Activated T-helper 17 cell treated with anti-CD3 and anti-CD28 coated beads, Interleukin-2, amount 50 U/mL, for 72 hours (primary cell): ENCODE measurements at regions not wholly inside any gene's neighbourhood (a gene's known extent, or its start where the extent isn't known, plus 50 kb on each side); places are given as distances from the start of the nearest gene placed in this dataset.
"Not testable (repeated sequence)": the region's sequence is repeated elsewhere in the genome, so short reads cannot be mapped to it uniquely, and the experiment has no call there.

Experiments used
- ATAC-seq: fragments of 150-1000 bp; cut with Tn5 transposase; replicated peaks from 2 replicates; pipeline ENCODE4 v1.10.0; 2021; ENCODE audit warnings: mild to moderate bottlenecking, moderate library complexity
- H3K27ac Mint-ChIP-seq: one replicate; pipeline ENCODE4 v1.8.0; 2022; ENCODE audit warnings: mixed read lengths
- H3K27me3 Mint-ChIP-seq: one replicate; pipeline ENCODE4 v1.8.0; 2022; ENCODE audit warnings: mixed read lengths
- H3K36me3 Mint-ChIP-seq: one replicate; pipeline ENCODE4 v1.8.0; 2022; ENCODE audit warnings: low read depth, mild to moderate bottlenecking, mixed read lengths
- H3K4me1 Mint-ChIP-seq: one replicate; pipeline ENCODE4 v1.8.0; 2022; ENCODE audit warnings: mixed read lengths
- H3K4me3 Mint-ChIP-seq: one replicate; pipeline ENCODE4 v1.8.0; 2022; ENCODE audit warnings: mild to moderate bottlenecking, mixed read lengths
- H3K9me3 Mint-ChIP-seq: one replicate; pipeline ENCODE4 v1.8.0; 2022; ENCODE audit warnings: mixed read lengths

DNA sequence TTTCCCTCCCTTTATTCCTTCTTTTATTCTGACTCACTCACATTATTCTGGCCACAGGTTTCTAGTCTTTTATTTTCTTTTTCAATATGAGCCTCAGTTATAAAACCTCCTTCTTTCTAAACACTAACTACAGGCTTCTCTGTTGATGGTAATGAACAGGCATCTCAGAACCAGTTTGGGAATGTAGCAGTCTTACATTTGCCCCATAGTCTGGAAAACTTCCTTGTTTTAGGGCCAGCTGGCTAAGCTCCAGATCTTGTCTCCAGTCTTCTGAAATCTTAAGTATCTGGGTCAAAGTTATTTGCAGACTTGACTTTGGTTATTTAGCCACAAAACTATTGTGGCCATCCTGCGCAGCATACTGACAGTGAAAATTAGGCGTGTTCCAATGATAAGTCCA, 97.0 kb upstream of the MAN1A1 start:
- H3K4me3 Mint-ChIP-seq = no peak overlapping the region
- no peaks in the 10 kb centered on the region for H3K36me3 Mint-ChIP-seq
- H3K27me3 Mint-ChIP-seq = peaks cover 3% of the 10 kb centered on the region
- peaks cover 6% of the 10 kb centered on the region for H3K4me1 Mint-ChIP-seq
- no peak overlapping the region for H3K27ac Mint-ChIP-seq
- ATAC-seq = peak; percentile 26
- no peaks in the 10 kb centered on the region for H3K9me3 Mint-ChIP-seq

DNA sequence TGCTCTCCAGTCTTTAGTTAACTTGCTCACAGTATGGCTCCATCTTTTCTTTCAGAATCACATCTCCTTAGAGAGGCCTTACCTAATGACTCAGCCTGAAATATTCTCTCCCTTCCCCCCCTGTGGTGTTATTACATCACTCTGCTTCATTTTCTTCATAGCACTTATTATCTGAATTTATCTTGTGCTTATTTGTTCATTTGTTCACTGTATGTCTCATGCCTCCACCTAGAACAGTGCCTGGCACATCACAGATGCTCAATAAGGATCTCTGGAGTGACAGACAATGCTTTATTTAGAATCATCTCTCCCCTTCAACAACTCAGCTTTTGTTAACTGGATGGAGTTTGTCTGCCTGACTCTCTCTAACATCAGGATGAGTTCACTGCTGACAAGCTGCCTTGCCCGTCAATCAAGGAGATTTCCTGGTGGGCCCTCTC, 96.6 kb upstream of the MAN1A1 start:
- Mint-ChIP-seq H3K27ac (no peak overlapping the region), H3K4me1 (peaks cover 6% of the 10 kb centered on the region), H3K36me3 (no peaks in the 10 kb centered on the region), H3K9me3 (no peaks in the 10 kb centered on the region), H3K4me3 (no peak overlapping the region), H3K27me3 (peaks cover 3% of the 10 kb centered on the region)
- ATAC-seq = peak; percentile 60

DNA sequence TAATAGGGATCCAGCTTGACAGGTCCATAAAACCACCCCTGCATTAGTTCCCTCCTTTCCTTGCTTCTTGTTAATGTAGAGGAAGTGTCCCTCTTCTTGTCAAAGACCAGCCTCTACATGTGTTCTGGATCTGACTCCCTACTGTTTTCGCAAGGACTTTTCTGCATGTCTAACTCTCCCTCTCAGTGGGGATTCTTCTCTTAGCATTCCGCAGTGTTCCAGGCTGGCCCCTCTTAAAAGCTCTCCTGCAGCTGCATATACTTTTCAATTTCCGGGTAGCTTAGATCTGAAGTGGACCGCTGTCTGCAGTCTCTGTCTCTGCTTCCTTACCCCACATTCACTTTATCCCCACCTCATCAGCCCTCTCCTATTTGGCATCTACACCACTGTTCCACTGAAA, 96.1 kb upstream of the MAN1A1 start:
- Mint-ChIP-seq H3K27ac (no peak overlapping the region), H3K9me3 (no peaks in the 10 kb centered on the region), H3K4me1 (peaks cover 6% of the 10 kb centered on the region), H3K27me3 (peaks cover under 1% of the 10 kb centered on the region), H3K4me3 (no peak overlapping the region), H3K36me3 (no peaks in the 10 kb centered on the region)
- ATAC-seq = no peak

DNA sequence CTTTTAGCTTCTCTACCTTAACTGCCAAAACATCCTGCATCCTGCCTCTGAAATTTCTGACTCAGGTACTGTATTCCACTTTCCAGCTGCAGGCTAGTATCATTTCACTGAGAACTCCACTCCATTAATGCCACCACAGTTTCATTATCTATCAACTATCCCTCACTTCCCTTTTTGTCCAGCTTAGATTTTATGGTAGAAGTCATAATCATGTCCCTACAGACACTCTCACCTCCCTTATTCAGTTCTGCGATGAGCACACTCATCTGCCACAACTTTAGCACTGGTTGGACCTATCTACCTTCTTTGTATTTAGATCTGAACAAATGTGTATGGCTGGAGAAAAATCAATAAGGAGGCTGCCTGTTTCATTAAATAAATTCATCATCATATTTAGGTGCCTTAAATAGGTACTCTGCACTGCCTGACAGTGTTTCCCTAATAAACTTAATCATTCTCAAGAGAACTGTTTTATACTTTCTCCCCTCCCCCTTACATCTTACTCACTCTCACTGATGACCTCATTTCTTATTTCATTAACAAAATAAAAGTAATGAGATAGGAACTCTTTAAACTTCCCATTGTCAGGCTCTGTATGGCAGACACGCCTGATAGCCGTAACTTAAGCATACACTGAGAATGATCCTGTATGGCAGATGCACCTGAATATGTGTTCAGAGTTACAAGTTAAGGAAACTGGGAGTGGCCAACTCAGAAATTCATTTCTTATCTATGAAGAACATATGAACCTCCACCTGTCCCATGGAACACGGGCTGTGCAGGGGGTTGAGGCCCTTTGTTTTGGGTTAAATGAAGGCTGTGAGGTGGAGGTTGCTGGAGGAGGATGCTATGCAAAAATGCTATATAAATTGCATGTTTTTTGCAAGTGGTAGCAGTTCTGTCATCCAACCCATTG, 95.3 kb upstream of the MAN1A1 start:
- Mint-ChIP-seq H3K27ac (no peak overlapping the region), H3K9me3 (no peaks in the 10 kb centered on the region), H3K36me3 (no peaks in the 10 kb centered on the region), H3K27me3 (no peaks in the 10 kb centered on the region), H3K4me3 (no peak overlapping the region), H3K4me1 (peaks cover 6% of the 10 kb centered on the region)
- no peak for ATAC-seq

DNA sequence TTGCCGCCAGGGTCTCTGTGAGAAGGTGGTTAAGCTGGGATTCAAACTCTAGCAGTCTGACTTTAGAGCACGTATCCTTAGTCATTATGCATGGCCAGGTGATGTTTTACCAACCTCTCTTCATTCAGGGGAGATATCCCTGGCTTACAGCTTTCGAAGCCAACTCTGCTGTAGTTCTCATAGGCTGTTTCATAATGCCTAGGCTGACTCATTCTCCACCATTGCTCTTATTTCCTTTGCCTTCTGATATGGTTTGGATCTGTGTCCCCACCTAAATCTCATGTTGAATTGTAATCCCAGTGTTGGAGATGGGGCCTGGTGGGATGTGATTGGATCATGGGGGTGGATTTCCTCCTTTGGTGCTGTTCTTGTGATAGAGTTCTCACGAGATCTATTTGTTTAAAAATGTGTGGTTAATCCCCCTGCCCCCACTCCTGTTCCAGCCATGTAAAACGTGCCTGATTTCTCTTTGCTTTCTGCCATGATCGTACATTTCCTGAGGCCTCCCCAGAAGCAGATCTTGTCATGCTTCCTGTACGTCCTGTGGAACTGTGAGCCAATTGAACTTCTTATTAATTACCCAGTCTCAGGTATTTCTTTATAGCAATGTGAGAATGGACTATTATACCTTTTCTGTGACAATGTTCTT, 94.6 kb upstream of the MAN1A1 start:
- no peaks in the 10 kb centered on the region for H3K27me3 Mint-ChIP-seq
- H3K27ac Mint-ChIP-seq = no peak overlapping the region
- no peaks in the 10 kb centered on the region for H3K36me3 Mint-ChIP-seq
- H3K9me3 Mint-ChIP-seq = no peaks in the 10 kb centered on the region
- no peak for ATAC-seq
- H3K4me3 Mint-ChIP-seq = no peak overlapping the region
- peaks cover 6% of the 10 kb centered on the region for H3K4me1 Mint-ChIP-seq

DNA sequence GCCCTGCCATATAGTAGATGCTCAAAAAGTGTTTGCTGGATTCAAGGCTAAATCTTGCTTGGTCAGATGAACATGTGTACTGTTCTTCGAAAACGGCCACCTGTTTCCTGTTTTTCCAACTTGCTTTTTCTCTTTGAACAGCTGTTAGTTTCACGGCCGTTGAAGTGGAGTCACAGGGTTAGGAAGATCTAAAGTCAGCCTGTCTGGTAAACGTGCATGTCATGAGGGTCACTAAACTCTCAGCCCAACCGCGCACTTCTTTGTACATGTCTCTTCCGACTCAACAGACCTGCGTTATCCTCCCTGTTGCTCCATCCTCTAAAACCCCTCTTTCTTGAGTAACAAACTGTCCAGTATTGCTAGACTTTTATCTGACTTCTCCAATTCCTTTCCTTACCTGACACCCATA, 93.2 kb upstream of the MAN1A1 start:
- H3K36me3 Mint-ChIP-seq = no peaks in the 10 kb centered on the region
- peaks cover 6% of the 10 kb centered on the region for H3K4me1 Mint-ChIP-seq
- ATAC-seq = no peak
- no peaks in the 10 kb centered on the region for H3K9me3 Mint-ChIP-seq
- no peak overlapping the region for H3K4me3 Mint-ChIP-seq
- no peaks in the 10 kb centered on the region for H3K27me3 Mint-ChIP-seq
- H3K27ac Mint-ChIP-seq = no peak overlapping the region

DNA sequence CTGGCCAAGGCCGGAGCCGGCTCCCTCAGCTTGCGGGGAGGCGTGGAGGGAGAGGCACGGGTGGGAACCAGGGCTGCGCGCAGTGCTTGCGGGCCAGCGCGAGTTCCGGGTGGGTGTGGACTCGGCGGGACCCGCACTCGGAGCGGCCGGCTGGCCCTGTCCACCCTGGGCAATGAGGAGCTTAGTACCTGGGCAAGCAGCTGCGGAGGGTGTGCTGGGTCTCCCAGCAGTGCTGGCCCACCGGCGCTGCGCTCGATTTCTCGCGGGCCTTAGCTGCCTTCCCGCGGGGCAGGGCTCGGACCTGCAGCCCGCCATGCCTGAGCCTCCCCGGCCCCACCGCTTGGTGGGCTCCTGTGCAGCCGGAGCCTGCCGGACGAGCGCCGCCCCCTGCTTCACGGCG, 91.4 kb upstream of the MAN1A1 start:
- Mint-ChIP-seq H3K27me3 (no peaks in the 10 kb centered on the region), H3K4me1 (peaks cover 1% of the 10 kb centered on the region), H3K4me3 (no peak overlapping the region)

DNA sequence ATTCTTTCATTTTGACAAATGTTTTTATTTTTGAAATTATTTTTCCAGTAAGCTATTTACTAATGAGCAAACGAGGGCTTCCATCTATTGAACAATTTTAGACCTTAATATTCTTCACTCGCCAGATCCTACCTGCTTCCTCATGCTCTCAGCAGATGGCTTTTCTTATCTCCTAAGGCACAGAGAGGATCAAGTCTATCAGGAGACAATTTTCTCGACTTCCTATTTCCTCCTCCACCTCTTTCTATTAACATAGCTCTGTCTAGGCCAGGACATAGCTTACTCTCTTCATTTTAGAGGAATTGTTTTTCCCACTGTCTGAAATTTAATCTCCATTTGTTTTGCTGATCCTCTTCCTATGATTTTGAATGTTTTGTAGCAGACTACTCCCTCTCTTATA, 87.0 kb upstream of the MAN1A1 start:
- Mint-ChIP-seq H3K36me3 (no peaks in the 10 kb centered on the region), H3K4me3 (no peak overlapping the region), H3K9me3 (no peaks in the 10 kb centered on the region), H3K4me1 (no peaks in the 10 kb centered on the region), H3K27me3 (no peaks in the 10 kb centered on the region), H3K27ac (no peak overlapping the region)
- ATAC-seq = no peak

More for the DNA sequence above, 91.4 kb upstream of the MAN1A1 start:
- H3K27ac Mint-ChIP-seq = no peak overlapping the region
- H3K36me3 Mint-ChIP-seq = no peaks in the 10 kb centered on the region
- no peak for ATAC-seq
- H3K9me3 Mint-ChIP-seq = no peaks in the 10 kb centered on the region

DNA sequence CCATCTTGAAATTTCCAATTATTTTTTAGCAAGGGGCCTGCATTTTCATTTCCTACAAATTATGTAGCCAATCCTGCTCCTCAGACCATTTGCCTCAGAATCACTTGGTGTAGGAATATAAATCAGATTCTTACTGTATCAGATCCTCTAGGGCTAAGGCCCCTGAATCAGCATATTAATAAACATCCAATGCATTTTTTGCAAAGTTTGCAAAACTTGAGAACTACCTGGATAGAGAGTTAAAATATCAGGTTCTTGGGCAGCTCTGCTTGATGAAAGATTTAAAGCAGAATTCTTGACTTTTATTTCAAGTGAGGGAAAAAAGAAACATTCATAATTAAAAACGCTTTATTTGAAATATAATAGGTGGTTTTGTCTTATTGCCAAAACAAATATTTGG, 82.2 kb upstream of the MAN1A1 start:
- H3K4me3 Mint-ChIP-seq = no peak overlapping the region
- no peaks in the 10 kb centered on the region for H3K27me3 Mint-ChIP-seq
- ATAC-seq = no peak
- H3K27ac Mint-ChIP-seq = no peak overlapping the region
- H3K9me3 Mint-ChIP-seq = no peaks in the 10 kb centered on the region
- H3K36me3 Mint-ChIP-seq = no peaks in the 10 kb centered on the region
- no peaks in the 10 kb centered on the region for H3K4me1 Mint-ChIP-seq

DNA sequence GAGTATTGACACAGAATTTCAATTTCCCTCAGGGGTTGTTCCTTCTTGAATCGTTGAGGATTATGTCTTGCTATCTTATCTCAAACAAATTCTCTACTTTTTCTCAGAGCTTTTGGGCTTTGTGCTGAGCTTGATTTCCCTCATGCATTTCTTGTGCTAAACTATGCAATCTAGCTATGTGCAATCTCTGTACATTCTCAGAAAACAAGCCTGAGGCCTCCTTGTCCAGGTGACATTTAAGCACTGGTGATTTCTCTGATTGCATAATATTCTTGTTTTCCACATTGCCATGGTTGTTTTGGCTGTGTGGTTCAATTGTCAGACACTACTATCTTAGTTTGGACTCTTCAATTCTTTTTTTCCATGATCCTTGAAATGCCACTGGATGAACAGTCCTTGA, 81.2 kb upstream of the MAN1A1 start:
- Mint-ChIP-seq H3K9me3 (no peaks in the 10 kb centered on the region), H3K27ac (no peak overlapping the region), H3K36me3 (no peaks in the 10 kb centered on the region), H3K27me3 (no peaks in the 10 kb centered on the region), H3K4me3 (no peak overlapping the region), H3K4me1 (no peaks in the 10 kb centered on the region)
- ATAC-seq = no peak

DNA sequence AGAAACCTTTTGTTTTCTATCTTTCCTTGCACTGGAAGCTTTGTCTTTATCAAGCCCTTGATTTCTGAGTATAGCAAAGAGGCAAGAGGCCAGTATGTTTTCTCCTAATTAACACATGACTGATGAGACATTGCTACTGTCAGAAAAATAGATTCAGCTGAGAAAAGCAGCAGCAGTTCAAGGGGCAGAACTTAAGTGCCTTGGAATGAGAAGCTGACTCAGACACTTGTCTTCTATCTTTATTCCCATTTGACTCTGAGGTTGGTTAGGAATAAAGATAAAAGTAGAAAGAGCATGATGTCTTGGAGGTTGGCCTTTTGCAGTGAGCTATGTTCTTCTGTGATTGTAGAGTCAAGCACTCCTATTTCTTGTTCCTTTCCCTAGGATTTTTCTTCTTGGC, 79.1 kb upstream of the MAN1A1 start:
- ATAC-seq = no peak
- no peak overlapping the region for H3K4me3 Mint-ChIP-seq
- no peaks in the 10 kb centered on the region for H3K4me1 Mint-ChIP-seq
- no peak overlapping the region for H3K27ac Mint-ChIP-seq
- no peaks in the 10 kb centered on the region for H3K27me3 Mint-ChIP-seq
- no peaks in the 10 kb centered on the region for H3K9me3 Mint-ChIP-seq
- no peaks in the 10 kb centered on the region for H3K36me3 Mint-ChIP-seq

DNA sequence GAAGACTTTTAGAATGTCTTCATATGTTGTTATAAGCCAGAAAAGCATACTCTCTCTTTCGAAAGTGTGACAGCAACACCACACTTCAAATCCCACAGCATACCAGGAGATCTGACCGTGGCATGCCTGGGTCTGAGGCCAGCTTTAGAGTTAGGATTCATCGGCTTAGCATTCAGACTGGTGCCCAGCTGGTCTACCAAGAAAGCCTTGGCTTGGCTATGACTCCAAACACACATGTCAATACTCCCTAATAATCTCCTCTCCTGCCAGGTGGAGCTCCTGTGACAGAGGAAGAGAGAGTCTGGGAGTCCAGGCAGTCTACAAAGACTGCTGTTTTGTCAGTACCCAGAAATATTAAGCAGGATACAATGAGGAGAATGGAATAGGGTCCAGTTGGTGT, 77.1 kb upstream of the MAN1A1 start:
- H3K4me1 Mint-ChIP-seq = no peaks in the 10 kb centered on the region
- H3K36me3 Mint-ChIP-seq = no peaks in the 10 kb centered on the region
- H3K27me3 Mint-ChIP-seq = no peaks in the 10 kb centered on the region
- no peak for ATAC-seq
- H3K27ac Mint-ChIP-seq = no peak overlapping the region
- no peak overlapping the region for H3K4me3 Mint-ChIP-seq
- no peaks in the 10 kb centered on the region for H3K9me3 Mint-ChIP-seq

DNA sequence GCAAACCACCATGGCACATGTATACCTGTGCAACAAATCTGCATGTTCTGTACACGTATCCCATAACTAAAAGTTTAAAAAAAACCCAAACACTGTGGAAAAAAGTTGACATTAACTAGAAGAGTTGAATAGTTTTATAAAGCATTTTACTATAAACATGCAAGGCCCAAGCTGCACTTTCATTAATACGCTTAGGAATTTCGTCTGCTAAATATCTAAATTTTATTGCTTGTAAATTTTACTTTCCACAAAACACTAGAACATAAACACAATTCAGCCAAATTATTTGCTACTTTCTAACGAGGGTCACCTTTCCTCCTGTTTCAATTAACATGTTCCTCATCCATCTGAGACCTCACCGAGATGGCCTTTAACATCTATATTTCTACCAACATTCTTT, 74.4 kb upstream of the MAN1A1 start:
- H3K27ac Mint-ChIP-seq = no peak overlapping the region
- H3K4me3 Mint-ChIP-seq = no peak overlapping the region
- no peaks in the 10 kb centered on the region for H3K36me3 Mint-ChIP-seq
- no peaks in the 10 kb centered on the region for H3K4me1 Mint-ChIP-seq
- H3K27me3 Mint-ChIP-seq = peaks cover 4% of the 10 kb centered on the region
- no peak for ATAC-seq
- peaks cover 18% of the 10 kb centered on the region for H3K9me3 Mint-ChIP-seq

DNA sequence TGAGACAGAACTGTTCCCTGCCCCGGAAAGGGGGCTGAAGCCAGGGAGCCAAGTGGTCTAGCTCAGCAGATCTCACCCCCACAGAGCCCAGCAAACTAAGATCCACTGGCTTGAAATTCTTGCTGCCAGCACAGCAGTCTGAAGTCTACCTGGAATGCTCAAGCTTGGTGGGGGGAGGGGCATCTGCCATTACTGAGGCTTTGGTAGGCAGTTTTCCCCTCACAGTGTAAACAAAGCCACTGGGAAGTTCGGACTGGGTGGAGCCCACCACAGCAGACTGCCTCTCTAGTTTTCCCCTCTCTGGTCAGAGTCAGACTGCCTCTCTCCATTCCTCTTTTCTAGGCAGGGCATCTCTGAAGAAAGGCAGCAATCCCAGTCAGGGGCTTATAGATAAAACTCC, 68.5 kb upstream of the MAN1A1 start:
- not testable (repeated sequence) for ATAC-seq, H3K27me3 Mint-ChIP-seq, H3K36me3 Mint-ChIP-seq, H3K4me3 Mint-ChIP-seq, H3K4me1 Mint-ChIP-seq, H3K27ac Mint-ChIP-seq
- peaks cover 30% of the 10 kb centered on the region for H3K9me3 Mint-ChIP-seq

DNA sequence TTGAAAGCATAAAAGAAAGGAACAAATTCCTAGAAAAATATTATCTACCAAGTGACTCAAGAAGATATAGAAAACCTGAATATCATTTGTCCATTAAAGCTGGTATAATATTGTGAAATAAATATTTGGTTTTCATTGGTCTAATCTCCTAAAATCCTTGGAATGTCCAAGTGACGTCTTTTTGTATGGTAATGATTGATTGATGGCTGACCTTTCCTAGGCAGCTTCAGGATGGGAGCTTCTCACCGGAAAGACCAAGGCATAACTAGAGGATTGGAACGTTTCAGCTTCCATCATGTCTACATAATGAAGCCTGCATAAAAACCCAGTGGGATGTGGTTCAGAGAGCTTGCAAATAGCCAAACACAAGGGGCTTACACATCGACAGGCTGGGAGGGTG, 57.6 kb upstream of the MAN1A1 start:
- Mint-ChIP-seq H3K27ac (no peak overlapping the region), H3K9me3 (peaks cover 9% of the 10 kb centered on the region), H3K36me3 (no peaks in the 10 kb centered on the region), H3K4me1 (no peaks in the 10 kb centered on the region), H3K27me3 (peaks cover 4% of the 10 kb centered on the region), H3K4me3 (no peak overlapping the region)
- no peak for ATAC-seq
